Suprapubic skin (tissue), 4 donors: ENCODE measurements at regions not wholly inside any gene's neighbourhood (a gene's known extent, or its start where the extent isn't known, plus 50 kb on each side); places are given as distances from the start of the nearest gene placed in this dataset.
"Not testable (repeated sequence)": the region's sequence is repeated elsewhere in the genome, so short reads cannot be mapped to it uniquely, and the experiment has no call there.

Source experiments
- DNase-seq, 2 donors: peaks; one replicate each; pipeline ENCODE4 v3.0.0-alpha.2; 2019; ENCODE audit warnings: low spot score in 2 of 2
- H3K27ac ChIP-seq: fragments of 200-600 bp; sonication (generic); one replicate; pipeline ENCODE4 v1.5.1; 2019
- H3K27me3 ChIP-seq: fragments of 200-600 bp; sonication (generic); one replicate; pipeline ENCODE4 v1.5.1; 2019
- H3K36me3 ChIP-seq: fragments of 200-600 bp; sonication (generic); one replicate; pipeline ENCODE4 v1.5.1; 2019
- H3K4me1 ChIP-seq: fragments of 200-600 bp; sonication (generic); one replicate; pipeline ENCODE4 v1.5.1; 2019
- H3K4me3 ChIP-seq: fragments of 200-600 bp; sonication (generic); one replicate; pipeline ENCODE4 v1.5.1; 2019; ENCODE audit warnings: mild to moderate bottlenecking
- H3K9me3 ChIP-seq: fragments of 200-600 bp; sonication (generic); one replicate; pipeline ENCODE4 v1.5.1; 2019
- CTCF ChIP-seq, 2 donors: fragments of 200-600 bp in 1 of 2; fragments of 450-650 bp in 1 of 2; sonication (generic) in 1 of 2; IDR thresholded peaks; one replicate each; pipeline ENCODE4 v1.5.1; 2016 to 2019; ENCODE audit warnings: antibody characterized with exemption in 2 of 2, mild to moderate bottlenecking in 1 of 2, moderate library complexity in 1 of 2
- EP300 ChIP-seq: sonication (generic); formaldehyde crosslinking; IDR thresholded peaks from one replicate; pipeline ENCODE4 v1.6.1; 2017; ENCODE audit warnings: antibody characterized with exemption
- POLR2A ChIP-seq, 2 donors: fragments of 450-650 bp; IDR thresholded peaks; one replicate each; pipeline ENCODE4 v1.6.1; 2017; ENCODE audit warnings: antibody characterized with exemption in 2 of 2, mild to moderate bottlenecking in 2 of 2, moderate library complexity in 2 of 2
- POLR2AphosphoS5 ChIP-seq, 3 donors: sonication (generic); formaldehyde crosslinking; IDR thresholded peaks; one replicate each; pipeline ENCODE4 v1.6.1; 2017; ENCODE audit warnings: antibody characterized with exemption in 3 of 3
- WGBS: methylation state at CpG from one replicate; pipeline ENCODE4 v1.1.5; 2018; 5-methylcytosine and 5-hydroxymethylcytosine counted together

- not testable (repeated sequence) for H3K27ac ChIP-seq
- WGBS = 83% methylated on average over 1 of the region's 2 CpGs
Observed at GRCh38 chr13:52324831-52325230, 81.1 kb downstream of the THSD1 start.

GRCh38 chr13:52319876-52320275, 86.1 kb downstream of the THSD1 start:
- DNase-seq = no peak
- H3K27ac ChIP-seq = no peak overlapping the region
- WGBS = 76% methylated on average over 2 of the region's 2 CpGs
- H3K4me1 ChIP-seq = no peaks in the 10 kb centered on the region
- TF ChIP-seq POLR2A (IDR thresholded peaks at IDR 0.05) = no peak
- no peak for TF ChIP-seq EP300
- TF ChIP-seq POLR2AphosphoS5 (IDR thresholded peaks at IDR 0.05) = no peak
- TF ChIP-seq CTCF (IDR thresholded peaks at IDR 0.05) = no peak
- H3K9me3 ChIP-seq = no peaks in the 10 kb centered on the region
- H3K27me3 ChIP-seq = no peaks in the 10 kb centered on the region
- H3K4me3 ChIP-seq = no peak overlapping the region
- H3K36me3 ChIP-seq = no peaks in the 10 kb centered on the region

More at GRCh38 chr13:52324831-52325230, 81.1 kb downstream of the THSD1 start:
- not testable (repeated sequence) for H3K9me3 ChIP-seq, H3K27me3 ChIP-seq, H3K36me3 ChIP-seq, H3K4me1 ChIP-seq, DNase-seq, H3K4me3 ChIP-seq

- not testable (repeated sequence) for H3K27ac ChIP-seq, H3K4me1 ChIP-seq, DNase-seq, H3K36me3 ChIP-seq, H3K27me3 ChIP-seq, H3K9me3 ChIP-seq, H3K4me3 ChIP-seq
- 51% methylated on average over 6 of the region's 6 CpGs for WGBS
Observed at GRCh38 chr13:52309833-52310232, 96.1 kb downstream of the THSD1 start.

GRCh38 chr13:52306336-52306735, 99.6 kb downstream of the THSD1 start:
- H3K9me3 ChIP-seq, DNase-seq, H3K27me3 ChIP-seq, H3K4me1 ChIP-seq, H3K36me3 ChIP-seq, H3K4me3 ChIP-seq, H3K27ac ChIP-seq: not testable (repeated sequence)
- no CpG with 5 or more reads among the region's 1 CpG for WGBS

- H3K9me3 ChIP-seq, H3K4me3 ChIP-seq, H3K36me3 ChIP-seq, DNase-seq, H3K27me3 ChIP-seq, H3K4me1 ChIP-seq, H3K27ac ChIP-seq: not testable (repeated sequence)
- WGBS = no CpG with 5 or more reads among the region's 1 CpG
Observed at GRCh38 chr13:52303098-52303497, 102.9 kb downstream of the THSD1 start.

- H3K27me3 ChIP-seq, H3K27ac ChIP-seq, H3K4me3 ChIP-seq, DNase-seq, H3K9me3 ChIP-seq, H3K36me3 ChIP-seq, H3K4me1 ChIP-seq: not testable (repeated sequence)
- WGBS = no CpG with 5 or more reads among the region's 6 CpGs
Observed at GRCh38 chr13:52302688-52303087, 103.3 kb downstream of the THSD1 start.

- not testable (repeated sequence) for DNase-seq, H3K9me3 ChIP-seq, H3K4me3 ChIP-seq, H3K27ac ChIP-seq, H3K4me1 ChIP-seq, H3K27me3 ChIP-seq, H3K36me3 ChIP-seq
- 60% methylated on average over 2 of the region's 4 CpGs for WGBS
Observed at GRCh38 chr13:52301810-52302400, 104.1 kb downstream of the THSD1 start.

GRCh38 chr13:52298079-52298661, 107.8 kb downstream of the THSD1 start:
- H3K9me3 ChIP-seq, H3K27me3 ChIP-seq, H3K27ac ChIP-seq, DNase-seq, H3K36me3 ChIP-seq, H3K4me3 ChIP-seq, H3K4me1 ChIP-seq: not testable (repeated sequence)
- WGBS = 52% methylated on average over 5 of the region's 5 CpGs

- H3K4me1 ChIP-seq, H3K27ac ChIP-seq, H3K27me3 ChIP-seq, H3K36me3 ChIP-seq, H3K4me3 ChIP-seq, DNase-seq, H3K9me3 ChIP-seq: not testable (repeated sequence)
- WGBS = 63% methylated on average over 2 of the region's 6 CpGs
Observed at GRCh38 chr13:52288891-52289290, 117.1 kb downstream of the THSD1 start.

GRCh38 chr13:52281387-52281786, 122.0 kb upstream of the NEK3 start:
- WGBS = 60% methylated on average over 2 of the region's 2 CpGs
- not testable (repeated sequence) for H3K9me3 ChIP-seq, DNase-seq, H3K4me3 ChIP-seq, H3K27me3 ChIP-seq, H3K36me3 ChIP-seq, H3K27ac ChIP-seq, H3K4me1 ChIP-seq

GRCh38 chr13:52279408-52279807, 120.0 kb upstream of the NEK3 start:
- not testable (repeated sequence) for H3K4me1 ChIP-seq

GRCh38 chr13:52254299-52254698, 94.9 kb upstream of the NEK3 start:
- H3K27me3 ChIP-seq, H3K4me3 ChIP-seq, DNase-seq, H3K27ac ChIP-seq, H3K9me3 ChIP-seq, H3K36me3 ChIP-seq, H3K4me1 ChIP-seq: not testable (repeated sequence)
- WGBS = 94% methylated on average over 16 of the region's 24 CpGs

More at GRCh38 chr13:52279408-52279807, 120.0 kb upstream of the NEK3 start:
- H3K9me3 ChIP-seq, H3K27me3 ChIP-seq, H3K27ac ChIP-seq, H3K36me3 ChIP-seq, H3K4me3 ChIP-seq, DNase-seq: not testable (repeated sequence)
- WGBS = no CpG with 5 or more reads among the region's 1 CpG

- not testable (repeated sequence) for H3K4me1 ChIP-seq, H3K27me3 ChIP-seq
- 32% methylated on average over 2 of the region's 3 CpGs for WGBS
Observed at GRCh38 chr13:52240752-52241151, 81.4 kb upstream of the NEK3 start.

More at GRCh38 chr13:52240752-52241151, 81.4 kb upstream of the NEK3 start:
- not testable (repeated sequence) for DNase-seq, H3K4me3 ChIP-seq, H3K9me3 ChIP-seq, H3K36me3 ChIP-seq, H3K27ac ChIP-seq
